H1 (cell line): ENCODE measurements at regions not wholly inside any gene's neighbourhood (a gene's known extent, or its start where the extent isn't known, plus 50 kb on each side); places are given as distances from the start of the nearest gene placed in this dataset.
"Not testable (repeated sequence)": the region's sequence is repeated elsewhere in the genome, so short reads cannot be mapped to it uniquely, and the experiment has no call there.

Source experiments
- ATF3 ChIP-seq: IDR thresholded peaks from 2 replicates; pipeline ENCODE4 v1.6.1; 2011; ENCODE audit warnings: low read depth, mild to moderate bottlenecking, low read length; ENCODE audit not compliant: insufficient read depth
- BRCA1 ChIP-seq: IDR thresholded peaks from 2 replicates; pipeline ENCODE4 v1.6.1; 2012; ENCODE audit warnings: low read depth, low read length, improper control_type of control experiment
- EGR1 ChIP-seq: IDR thresholded peaks from 2 replicates; pipeline ENCODE4 v1.6.1; 2011; ENCODE audit warnings: low read depth, low read length, borderline replicate concordance
- HDAC6 ChIP-seq: IDR thresholded peaks from one replicate; pipeline ENCODE4 v1.7.1; 2012; ENCODE audit warnings: low read depth, mild to moderate bottlenecking, inconsistent platforms, low read length, moderate library complexity
- JUND ChIP-seq: IDR thresholded peaks from 2 replicates; pipeline ENCODE4 v1.6.1; 2011; ENCODE audit warnings: mild to moderate bottlenecking, improper control_type of control experiment, low read length
- POLR2A ChIP-seq, 2 experiments: IDR thresholded peaks; 1 replicate in 1 of 2; 2 replicates in 1 of 2; pipeline ENCODE4 v1.6.1; 2011; ENCODE audit warnings: low read depth in 2 of 2, low read length in 2 of 2, mild to moderate bottlenecking in 2 of 2; ENCODE audit errors: control extremely low read depth in 1 of 2
- POU5F1 ChIP-seq: IDR thresholded peaks from 2 replicates; pipeline ENCODE4 v1.6.1; 2011; ENCODE audit warnings: low read depth, mild to moderate bottlenecking, low read length, moderate library complexity
- TAF1 ChIP-seq: IDR thresholded peaks from 2 replicates; pipeline ENCODE4 v1.6.1; 2011; ENCODE audit warnings: mild to moderate bottlenecking, low read depth, low read length
- TF ChIP-seq, protein P1 (sequence below), 3 experiments: IDR thresholded peaks; 1 replicate in 2 of 3; 2 replicates in 1 of 3; pipeline versions ENCODE4 v1.5.1 to v1.6.1; 2011; ENCODE audit warnings: low read length in 3 of 3, mild to moderate bottlenecking in 3 of 3, inconsistent platforms in 2 of 3, low read depth in 1 of 3, moderate library complexity in 1 of 3; ENCODE audit not compliant: insufficient read depth in 1 of 3; ENCODE audit errors: control extremely low read depth in 1 of 3

DNA sequence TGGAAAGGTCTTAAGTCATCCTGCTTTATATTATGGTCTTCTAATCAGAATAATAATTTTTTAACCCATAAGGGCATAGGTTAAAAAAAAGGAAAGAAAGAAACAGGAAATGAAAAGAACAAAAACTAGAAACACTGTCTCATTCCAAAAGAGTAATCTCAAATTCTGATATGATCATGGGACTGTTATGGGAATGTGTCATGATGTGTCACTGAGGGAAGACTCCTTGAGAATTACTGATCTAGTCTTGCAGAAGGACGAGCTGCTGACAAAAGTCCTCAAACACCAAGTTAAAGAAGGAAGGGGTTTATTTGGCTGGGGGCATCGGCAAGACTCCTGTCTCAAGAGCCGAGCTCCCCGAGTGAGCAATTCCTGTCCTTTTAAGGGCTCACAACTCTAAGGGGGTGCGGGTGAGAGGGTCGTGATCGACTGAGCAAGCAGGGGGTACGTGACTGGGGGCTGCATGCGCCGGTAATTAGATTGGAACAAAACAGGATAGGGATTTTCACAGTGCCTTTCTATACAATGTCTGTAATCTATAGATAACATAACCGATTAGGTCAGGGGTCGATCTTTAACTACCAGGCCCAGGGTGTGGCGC lies 108.3 kb upstream of the FOXN2 start:
- not testable (repeated sequence) for TF ChIP-seq JUND; ATF3; BRCA1; POU5F1; POLR2A (IDR thresholded peaks at IDR 0.05; ENCODE audit: control extremely low read depth in 1 of 2, low read depth in 2 of 2, low read length in 2 of 2); EGR1; TAF1; HDAC6
- TF ChIP-seq, protein P1, sequence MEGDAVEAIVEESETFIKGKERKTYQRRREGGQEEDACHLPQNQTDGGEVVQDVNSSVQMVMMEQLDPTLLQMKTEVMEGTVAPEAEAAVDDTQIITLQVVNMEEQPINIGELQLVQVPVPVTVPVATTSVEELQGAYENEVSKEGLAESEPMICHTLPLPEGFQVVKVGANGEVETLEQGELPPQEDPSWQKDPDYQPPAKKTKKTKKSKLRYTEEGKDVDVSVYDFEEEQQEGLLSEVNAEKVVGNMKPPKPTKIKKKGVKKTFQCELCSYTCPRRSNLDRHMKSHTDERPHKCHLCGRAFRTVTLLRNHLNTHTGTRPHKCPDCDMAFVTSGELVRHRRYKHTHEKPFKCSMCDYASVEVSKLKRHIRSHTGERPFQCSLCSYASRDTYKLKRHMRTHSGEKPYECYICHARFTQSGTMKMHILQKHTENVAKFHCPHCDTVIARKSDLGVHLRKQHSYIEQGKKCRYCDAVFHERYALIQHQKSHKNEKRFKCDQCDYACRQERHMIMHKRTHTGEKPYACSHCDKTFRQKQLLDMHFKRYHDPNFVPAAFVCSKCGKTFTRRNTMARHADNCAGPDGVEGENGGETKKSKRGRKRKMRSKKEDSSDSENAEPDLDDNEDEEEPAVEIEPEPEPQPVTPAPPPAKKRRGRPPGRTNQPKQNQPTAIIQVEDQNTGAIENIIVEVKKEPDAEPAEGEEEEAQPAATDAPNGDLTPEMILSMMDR (IDR thresholded peaks at IDR 0.05; ENCODE audit: control extremely low read depth in 1 of 3, insufficient read depth in 1 of 3, low read depth in 1 of 3, low read length in 3 of 3) = not testable (repeated sequence)
